GM12875 (cell line): ENCODE measurements at regions not wholly inside any gene's neighbourhood (a gene's known extent, or its start where the extent isn't known, plus 50 kb on each side); places are given as distances from the start of the nearest gene placed in this dataset.
A peak's percentile ranks its signal among the peaks of the same experiment; 100 is the strongest.

Source experiments
- H3K4me3 ChIP-seq: one replicate; pipeline ENCODE4 v1.5.1; 2011; ENCODE audit warnings: low read depth, low read length, control low read depth
- CTCF ChIP-seq: IDR thresholded peaks from 2 replicates; pipeline ENCODE4 v1.5.1; 2011; ENCODE audit warnings: low read depth, mild to moderate bottlenecking, control low read depth, inconsistent platforms, low read length, moderate library complexity, borderline replicate concordance; ENCODE audit not compliant: insufficient read depth

GRCh38 chr7:142357953-142358520 lies 100.2 kb upstream of the PRSS58 start:
- no peak overlapping the region for H3K4me3 ChIP-seq
- peak; percentile 73 for TF ChIP-seq CTCF

GRCh38 chr7:142356166-142356565 lies 98.3 kb upstream of the PRSS58 start:
- TF ChIP-seq CTCF: no peak
- H3K4me3 ChIP-seq: no peak overlapping the region

GRCh38 chr7:142355328-142355727 lies 97.5 kb upstream of the PRSS58 start:
- H3K4me3 ChIP-seq: no peak overlapping the region
- no peak for TF ChIP-seq CTCF

GRCh38 chr7:142353147-142354060 lies 95.5 kb upstream of the PRSS58 start:
- no peak for TF ChIP-seq CTCF
- H3K4me3 ChIP-seq: no peak overlapping the region

GRCh38 chr7:142352543-142352942 lies 94.7 kb upstream of the PRSS58 start:
- no peak for TF ChIP-seq CTCF

GRCh38 chr7:142351145-142351544 lies 93.3 kb upstream of the PRSS58 start:
- TF ChIP-seq CTCF: no peak
- H3K4me3 ChIP-seq: no peak overlapping the region

More at GRCh38 chr7:142352543-142352942, 94.7 kb upstream of the PRSS58 start:
- H3K4me3 ChIP-seq: no peak overlapping the region

- no peak for TF ChIP-seq CTCF
- no peak overlapping the region for H3K4me3 ChIP-seq
Measured at GRCh38 chr7:142349670-142350405, 92.0 kb upstream of the PRSS58 start.
